ENCODE measurements at regions not wholly inside any gene's neighbourhood (a gene's known extent, or its start where the extent isn't known, plus 50 kb on each side); places are given as distances from the start of the nearest gene placed in this dataset.

GRCh38 chr18:70432804-70433400, 144.1 kb downstream of the SOCS6 start:
- no peak for DNase-seq

GRCh38 chr18:70431203-70431624, 142.4 kb downstream of the SOCS6 start:
- DNase-seq, result no peak

- no peak for DNase-seq
These were observed 141.8 kb downstream of the SOCS6 start for GRCh38 chr18:70430501-70431173.

DNA sequence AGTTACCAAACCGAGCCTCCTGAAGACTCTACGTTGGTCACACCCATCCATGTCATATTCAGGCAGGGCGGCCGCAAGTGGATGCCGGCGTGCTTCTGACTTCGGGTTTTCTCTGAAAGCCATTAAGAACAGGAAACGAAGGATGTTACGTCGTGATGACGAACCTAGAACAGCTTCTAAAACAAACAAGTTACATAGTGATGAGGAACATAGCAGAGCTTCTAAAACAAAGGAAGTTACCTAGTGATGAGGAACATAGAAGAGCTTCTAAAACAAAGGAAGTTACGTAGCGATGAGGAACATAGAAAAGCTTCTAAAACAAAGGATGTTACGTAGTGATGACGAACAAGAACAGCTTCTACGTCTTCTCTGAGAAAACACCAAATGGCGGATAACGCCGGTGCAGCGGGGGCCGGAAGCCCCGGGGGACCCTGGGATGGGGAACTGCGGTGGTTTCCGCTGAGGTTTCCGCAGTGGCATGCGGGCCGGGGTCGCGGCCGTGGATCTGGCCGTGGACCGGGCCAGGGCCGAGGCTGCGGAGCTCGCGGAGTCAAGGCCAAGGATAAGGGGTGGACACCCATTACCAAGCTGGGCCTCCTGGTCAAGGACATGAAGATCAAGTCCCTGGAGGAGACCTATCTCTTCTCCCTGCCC, 141.1 kb downstream of the SOCS6 start:
- no peak for DNase-seq

- no peak for DNase-seq
These were observed 139.6 kb downstream of the SOCS6 start for GRCh38 chr18:70428439-70428838.

DNA sequence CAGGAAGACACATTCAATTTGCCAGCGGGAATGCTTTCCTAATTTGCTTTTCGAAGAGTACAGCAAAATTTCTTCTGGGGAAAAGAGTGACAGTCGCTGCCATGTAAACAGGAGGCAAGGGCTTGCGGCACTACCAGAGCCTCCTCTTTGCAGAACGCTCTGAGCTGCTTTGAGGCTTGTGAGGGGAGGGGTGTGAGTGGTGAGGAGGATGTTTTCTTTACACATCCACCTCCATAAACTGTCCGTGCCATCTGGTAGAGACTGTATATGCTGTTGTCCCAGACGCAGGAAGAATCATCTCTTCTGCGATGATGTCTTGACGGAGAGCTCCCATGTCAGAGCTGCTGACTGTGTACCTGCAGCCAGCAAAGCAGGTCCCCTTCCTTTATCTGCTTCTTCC, 138.0 kb downstream of the SOCS6 start:
- DNase-seq, result no peak

GRCh38 chr18:70425236-70425635, 136.4 kb downstream of the SOCS6 start:
- DNase-seq, result no peak

GRCh38 chr18:70423988-70424387, 135.1 kb downstream of the SOCS6 start:
- no peak for DNase-seq

DNA sequence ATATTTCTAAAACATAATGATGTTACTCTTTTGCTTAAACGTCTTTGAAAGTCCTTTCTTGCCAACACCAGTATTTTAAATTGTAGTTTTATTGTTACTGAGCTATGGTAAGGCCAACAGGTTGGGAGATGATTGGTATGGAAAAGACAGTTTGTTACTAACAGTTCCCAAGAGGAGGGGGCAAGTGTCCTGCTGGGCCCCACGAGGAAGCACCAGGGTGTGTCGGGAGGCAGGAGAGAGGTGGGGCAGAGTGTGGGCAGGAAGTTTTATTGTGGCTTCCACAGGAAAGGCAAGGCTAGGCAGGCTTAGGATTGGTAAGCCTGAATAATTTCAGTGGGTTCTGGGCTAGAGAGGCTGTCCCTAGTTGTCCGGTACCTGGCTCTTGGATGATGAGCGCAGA, 134.3 kb downstream of the SOCS6 start:
- no peak for DNase-seq

GRCh38 chr18:70422391-70422965, 133.6 kb downstream of the SOCS6 start:
- DNase-seq, result no peak

DNA sequence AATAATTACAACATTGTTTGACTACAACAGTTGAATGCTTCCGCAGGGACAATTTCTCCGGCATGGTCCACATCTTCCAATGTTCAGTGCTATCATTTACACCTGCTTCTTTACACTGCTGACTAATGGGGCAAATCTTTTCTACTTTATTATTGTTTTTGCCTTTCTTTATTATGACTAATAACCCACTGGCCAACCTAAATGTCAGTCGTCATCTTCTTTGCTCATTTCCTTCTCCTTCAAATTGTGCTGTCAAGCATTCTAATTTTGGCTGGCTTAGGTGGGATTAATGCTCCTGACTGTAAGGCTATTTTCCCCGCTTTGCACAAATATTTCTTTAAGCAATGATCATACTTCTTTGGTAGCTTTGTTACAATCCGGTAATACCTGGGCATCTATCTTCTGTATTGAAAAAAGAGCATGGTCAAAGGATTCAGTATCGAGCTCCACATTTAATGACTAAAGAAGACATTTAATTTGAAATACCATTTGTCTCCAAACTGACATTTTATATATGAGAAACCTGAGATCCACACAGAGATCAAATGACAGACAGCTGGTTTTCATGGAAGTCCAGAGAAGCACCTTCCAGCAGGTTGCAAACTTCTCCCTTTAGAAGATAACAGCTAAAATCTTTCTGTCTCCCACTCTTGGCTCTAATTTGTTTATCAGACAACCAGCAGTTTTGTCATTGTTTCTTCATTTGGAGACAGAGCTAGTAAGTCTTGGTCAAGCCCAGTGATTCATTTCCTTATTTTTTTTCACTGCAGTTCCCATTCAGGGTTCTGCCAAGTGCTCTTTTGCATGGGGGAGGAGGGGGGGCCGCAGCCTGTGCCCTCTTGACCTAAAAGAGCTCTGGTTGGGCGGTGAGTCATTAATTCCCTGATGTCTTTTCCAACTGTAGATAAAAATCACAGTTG, 132.9 kb downstream of the SOCS6 start:
- no peak for DNase-seq

DNA sequence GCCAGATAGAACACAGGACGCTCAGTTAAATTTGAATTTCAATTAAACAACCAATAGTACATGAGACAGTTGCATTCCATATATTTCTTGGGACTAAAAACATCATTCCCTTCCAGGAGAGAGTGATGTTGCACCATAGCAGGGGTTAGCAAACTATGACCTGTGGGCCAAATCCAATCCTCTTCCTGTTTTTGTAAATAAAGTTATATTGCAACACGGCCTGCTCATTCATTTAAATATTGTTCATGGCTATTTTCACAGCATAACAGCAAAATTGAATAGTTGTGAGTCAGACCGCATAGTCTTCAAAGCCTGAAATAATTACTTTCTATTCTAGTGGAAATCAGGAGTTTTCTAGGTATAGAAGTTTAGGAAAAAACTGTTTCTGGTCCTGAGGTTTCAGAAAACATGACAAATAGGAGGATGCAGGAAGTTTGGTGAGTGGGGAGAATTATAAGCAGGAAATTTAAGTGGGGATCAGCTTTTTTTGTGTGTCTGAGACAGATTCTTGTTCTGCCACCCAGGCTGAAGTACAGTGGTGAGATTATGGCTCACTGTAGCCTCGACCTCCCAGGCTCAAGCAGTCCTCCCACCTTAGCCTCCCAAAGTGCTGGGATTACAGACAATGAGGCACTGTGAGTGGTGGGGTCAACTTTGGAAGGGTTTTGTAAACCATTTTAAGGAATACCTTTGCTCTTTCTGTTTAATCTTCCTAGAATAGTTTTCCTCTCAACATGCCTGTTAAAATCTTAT, 131.5 kb downstream of the SOCS6 start:
- no peak for DNase-seq

DNA sequence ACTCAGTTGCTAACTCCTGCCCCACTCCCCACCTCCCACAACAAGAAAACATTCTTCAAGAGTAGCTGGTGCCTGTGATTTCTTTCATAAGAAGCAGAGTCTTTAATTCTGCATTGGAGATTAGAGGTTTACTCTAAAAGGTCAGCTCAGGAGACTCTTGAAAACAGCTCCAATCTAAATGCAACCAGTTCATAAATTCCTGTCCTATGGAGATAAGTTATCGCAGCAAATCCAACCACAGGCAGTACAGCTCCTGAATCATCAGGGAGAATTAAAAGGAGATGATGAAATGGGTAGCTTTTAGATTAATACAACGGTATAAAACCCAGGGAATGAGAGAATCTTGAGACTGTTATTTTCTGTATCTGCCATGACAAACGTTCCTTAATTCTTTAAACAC, 130.7 kb downstream of the SOCS6 start:
- DNase-seq, result no peak

- no peak for DNase-seq
These were observed 129.9 kb downstream of the SOCS6 start for GRCh38 chr18:70418546-70419311.

- no peak for DNase-seq
These were observed 129.0 kb downstream of the SOCS6 start for GRCh38 chr18:70417847-70418246.

- DNase-seq, result no peak
These were observed 127.7 kb downstream of the SOCS6 start for GRCh38 chr18:70416496-70416895.

- DNase-seq, result no peak
These were observed 127.1 kb downstream of the SOCS6 start for GRCh38 chr18:70415823-70416488.

GRCh38 chr18:70414315-70414900, 125.6 kb downstream of the SOCS6 start:
- no peak for DNase-seq

DNA sequence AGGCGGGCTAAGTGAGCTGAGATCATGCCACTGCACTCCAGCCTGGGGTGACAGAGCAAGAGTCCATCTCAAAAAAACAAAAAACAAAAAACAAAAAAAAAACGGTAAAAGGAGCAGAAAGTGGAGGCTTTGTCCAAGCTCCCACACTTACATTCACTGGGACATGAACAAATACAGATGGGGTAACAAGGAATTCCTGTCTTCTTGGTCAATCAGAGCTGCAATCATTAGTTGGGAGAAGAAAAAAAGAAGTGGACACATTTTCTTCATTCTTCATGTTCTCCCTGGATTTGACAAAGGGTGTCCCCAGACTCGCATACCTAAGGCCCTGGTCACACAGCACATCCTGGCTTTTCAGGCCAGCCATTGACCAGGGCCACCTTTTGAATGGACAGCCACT, 124.6 kb downstream of the SOCS6 start:
- no peak for DNase-seq

GRCh38 chr18:70411876-70412435, 123.1 kb downstream of the SOCS6 start:
- DNase-seq, result no peak
